Epithelial cell of proximal tubule (primary cell): ENCODE measurements at regions not wholly inside any gene's neighbourhood (a gene's known extent, or its start where the extent isn't known, plus 50 kb on each side); places are given as distances from the start of the nearest gene placed in this dataset.
"Not testable (repeated sequence)": the region's sequence is repeated elsewhere in the genome, so short reads cannot be mapped to it uniquely, and the experiment has no call there.

ENCODE experiments used
- DNase-seq: peaks from one replicate; pipeline ENCODE4 v3.0.0-alpha.2; 2011; ENCODE audit warnings: low read depth
- H3K4me3 ChIP-seq: 2 replicates; pipeline ENCODE4 v1.5.1; 2011; ENCODE audit warnings: low read depth, mild to moderate bottlenecking, low read length
- CTCF ChIP-seq: conservative IDR thresholded peaks from 2 replicates; pipeline ENCODE4 v1.5.1; 2012; ENCODE audit warnings: low read depth, mild to moderate bottlenecking, low read length

GRCh38 chrX:150086371-150086770 lies 148.1 kb upstream of the EOLA2 start:
- DNase-seq: no peak
- TF ChIP-seq CTCF: no peak
- H3K4me3 ChIP-seq: no peak overlapping the region

GRCh38 chrX:150087612-150088011 lies 149.3 kb upstream of the EOLA2 start:
- peak; percentile 14 for TF ChIP-seq CTCF
- DNase-seq: no peak
- no peak overlapping the region for H3K4me3 ChIP-seq

- DNase-seq: no peak
- no peak overlapping the region for H3K4me3 ChIP-seq
- no peak for TF ChIP-seq CTCF
Observed at GRCh38 chrX:150088042-150088441, 149.8 kb upstream of the EOLA2 start.

- no peak for TF ChIP-seq CTCF
- no peak overlapping the region for H3K4me3 ChIP-seq
- DNase-seq: no peak
Observed at GRCh38 chrX:150088766-150089518, 150.7 kb upstream of the EOLA2 start.

GRCh38 chrX:150091300-150091699 lies 153.0 kb upstream of the EOLA2 start:
- not testable (repeated sequence) for H3K4me3 ChIP-seq, DNase-seq

- DNase-seq: no peak
- no peak overlapping the region for H3K4me3 ChIP-seq
- TF ChIP-seq CTCF: no peak
Observed at GRCh38 chrX:150092549-150092948, 154.3 kb upstream of the EOLA2 start.

GRCh38 chrX:150094375-150094774 lies 156.1 kb upstream of the EOLA2 start:
- no peak overlapping the region for H3K4me3 ChIP-seq
- no peak for DNase-seq
- TF ChIP-seq CTCF: no peak

GRCh38 chrX:150094996-150095395 lies 156.7 kb upstream of the EOLA2 start:
- TF ChIP-seq CTCF: no peak
- no peak for DNase-seq
- H3K4me3 ChIP-seq: no peak overlapping the region
